T47D (cell line): ENCODE measurements at regions not wholly inside any gene's neighbourhood (a gene's known extent, or its start where the extent isn't known, plus 50 kb on each side); places are given as distances from the start of the nearest gene placed in this dataset.
A peak's percentile ranks its signal among the peaks of the same experiment; 100 is the strongest.

Experiments used
- DNase-seq, 2 experiments: peaks; one replicate each; pipeline versions ENCODE4 v3.0.0 to v3.0.0-alpha.2; 2011 to 2012; ENCODE audit warnings: low read depth in 1 of 2, low spot score in 1 of 2
- JUND ChIP-seq: IDR thresholded peaks from 2 replicates; pipeline ENCODE4 v1.6.1; 2012; ENCODE audit warnings: low read depth
- in situ Hi-C: cut with HindIII; loops from 2 replicates; pipeline ENCODE4 v1.10.0; 2016; ENCODE audit warnings: low sequenced_read_pairs, low pct_unique_long_range_greater_than_20kb

GRCh38 chr1:58971629-58972140 lies 187.8 kb upstream of the JUN start:
- in situ Hi-C loops = no loop called here
- DNase-seq = no peak
- TF ChIP-seq JUND = no peak

- in situ Hi-C loops = no loop called here
- no peak for TF ChIP-seq JUND
- DNase-seq = peak in 1 of 2 experiments; percentile 12
These were observed 192.0 kb upstream of the JUN start for GRCh38 chr1:58975888-58976287.

GRCh38 chr1:58976294-58976693 lies 192.4 kb upstream of the JUN start:
- no peak for DNase-seq
- in situ Hi-C loops = no loop called here
- TF ChIP-seq JUND = no peak

GRCh38 chr1:58977598-58977997 lies 193.8 kb upstream of the JUN start:
- no peak for DNase-seq
- TF ChIP-seq JUND = no peak
- in situ Hi-C loops = no loop called here

GRCh38 chr1:58978096-58978495 lies 194.2 kb upstream of the JUN start:
- TF ChIP-seq JUND = no peak
- in situ Hi-C loops = no loop called here

GRCh38 chr1:58979086-58979485 lies 195.2 kb upstream of the JUN start:
- in situ Hi-C loops = no loop called here
- no peak for DNase-seq
- TF ChIP-seq JUND = no peak

More at GRCh38 chr1:58978096-58978495, 194.2 kb upstream of the JUN start:
- no peak for DNase-seq

GRCh38 chr1:58979677-58980076 lies 195.8 kb upstream of the JUN start:
- DNase-seq = no peak
- TF ChIP-seq JUND = no peak
- in situ Hi-C loops = no loop called here

GRCh38 chr1:58981392-58981791 lies 197.5 kb upstream of the JUN start:
- no peak for DNase-seq
- in situ Hi-C loops = no loop called here
- no peak for TF ChIP-seq JUND

GRCh38 chr1:58982259-58982998 lies 198.6 kb upstream of the JUN start:
- DNase-seq = no peak
- no peak for TF ChIP-seq JUND
- in situ Hi-C loops = no loop called here

- no peak for DNase-seq
- in situ Hi-C loops = no loop called here
- TF ChIP-seq JUND = no peak
These were observed 199.3 kb upstream of the JUN start for GRCh38 chr1:58983162-58983561.

- TF ChIP-seq JUND = no peak
- no peak for DNase-seq
- in situ Hi-C loops = no loop called here
These were observed 199.9 kb upstream of the JUN start for GRCh38 chr1:58983633-58984245.

- DNase-seq = no peak
- TF ChIP-seq JUND = no peak
- in situ Hi-C loops = no loop called here
These were observed 203.3 kb upstream of the JUN start for GRCh38 chr1:58986996-58987767.

- in situ Hi-C loops = no loop called here
- TF ChIP-seq JUND = no peak
- no peak for DNase-seq
These were observed 204.9 kb upstream of the JUN start for GRCh38 chr1:58988752-58989151.
